ENCODE measurements at regions not wholly inside any gene's neighbourhood (a gene's known extent, or its start where the extent isn't known, plus 50 kb on each side); places are given as distances from the start of the nearest gene placed in this dataset.
A peak's percentile ranks its signal among the peaks of the same experiment; 100 is the strongest.
"Not testable (repeated sequence)": the region's sequence is repeated elsewhere in the genome, so short reads cannot be mapped to it uniquely, and the experiment has no call there.

DNA sequence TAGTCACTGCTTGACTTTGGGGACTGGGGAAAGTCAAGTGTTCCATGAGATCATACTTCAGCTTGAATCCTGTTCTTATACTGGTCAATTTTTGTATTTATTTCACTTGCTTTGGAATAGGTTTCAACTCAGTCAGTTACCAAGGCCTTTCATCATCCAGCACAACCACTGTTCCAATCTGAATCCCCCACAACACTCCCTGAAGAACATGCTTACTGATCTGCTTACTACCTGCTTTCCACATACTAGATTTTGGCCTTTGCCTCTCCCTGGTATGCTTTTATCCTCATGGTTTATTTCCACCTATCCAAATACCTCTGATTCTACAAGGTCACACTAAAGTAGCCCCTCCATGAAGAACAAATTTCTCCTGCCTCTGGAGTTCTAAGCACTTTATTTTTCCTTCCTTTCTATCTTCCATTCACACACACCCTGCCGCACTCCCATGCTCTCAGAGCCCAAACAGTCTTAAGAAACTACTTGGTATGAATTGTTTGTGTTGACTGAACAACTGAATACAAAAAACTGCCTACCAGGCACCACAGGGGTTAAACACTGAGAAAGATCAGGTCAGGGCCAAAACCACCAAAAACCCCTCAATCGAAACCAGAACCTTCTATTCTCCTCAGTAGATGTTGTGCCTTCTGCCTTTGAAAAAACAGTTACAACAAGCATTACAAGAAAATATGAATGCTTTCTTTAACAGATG lies 178.1 kb downstream of the AVL9 start:
- TF ChIP-seq, protein P1, sequence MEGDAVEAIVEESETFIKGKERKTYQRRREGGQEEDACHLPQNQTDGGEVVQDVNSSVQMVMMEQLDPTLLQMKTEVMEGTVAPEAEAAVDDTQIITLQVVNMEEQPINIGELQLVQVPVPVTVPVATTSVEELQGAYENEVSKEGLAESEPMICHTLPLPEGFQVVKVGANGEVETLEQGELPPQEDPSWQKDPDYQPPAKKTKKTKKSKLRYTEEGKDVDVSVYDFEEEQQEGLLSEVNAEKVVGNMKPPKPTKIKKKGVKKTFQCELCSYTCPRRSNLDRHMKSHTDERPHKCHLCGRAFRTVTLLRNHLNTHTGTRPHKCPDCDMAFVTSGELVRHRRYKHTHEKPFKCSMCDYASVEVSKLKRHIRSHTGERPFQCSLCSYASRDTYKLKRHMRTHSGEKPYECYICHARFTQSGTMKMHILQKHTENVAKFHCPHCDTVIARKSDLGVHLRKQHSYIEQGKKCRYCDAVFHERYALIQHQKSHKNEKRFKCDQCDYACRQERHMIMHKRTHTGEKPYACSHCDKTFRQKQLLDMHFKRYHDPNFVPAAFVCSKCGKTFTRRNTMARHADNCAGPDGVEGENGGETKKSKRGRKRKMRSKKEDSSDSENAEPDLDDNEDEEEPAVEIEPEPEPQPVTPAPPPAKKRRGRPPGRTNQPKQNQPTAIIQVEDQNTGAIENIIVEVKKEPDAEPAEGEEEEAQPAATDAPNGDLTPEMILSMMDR (IDR thresholded peaks at IDR 0.05; ENCODE audit: poor library complexity), result no peak
- TF ChIP-seq EZH2 (IDR thresholded peaks at IDR 0.05; ENCODE audit: borderline replicate concordance) (no peak), EZH2phosphoT487 (IDR thresholded peaks at IDR 0.05; ENCODE audit: low read depth, severe bottlenecking, unreplicated experiment) (no peak)
- DNase-seq (ENCODE audit: low spot score), result no peak
- Histone ChIP-seq H3K9me2 (replicated peaks; ENCODE audit: insufficient read depth) (no peaks in the 10 kb centered on the region), H2AFZ (no peak overlapping the region), H3K4me2 (no peak overlapping the region), H4K20me1 (ENCODE audit: insufficient read depth, poor library complexity, severe bottlenecking) (no peaks in the 10 kb centered on the region), H3K9me3 (ENCODE audit: low read depth) (no peaks in the 10 kb centered on the region), H3K4me3 (no peak overlapping the region), H3K79me2 (no peaks in the 10 kb centered on the region), H3K36me3 (replicated peaks; ENCODE audit: insufficient read depth, low read depth) (no peaks in the 10 kb centered on the region), H3K4me1 (ENCODE audit: insufficient read depth) (peaks cover 10% of the 10 kb centered on the region), H3K27ac (no peak overlapping the region), H3K27me3 (no peaks in the 10 kb centered on the region)
- 92% methylated on average over 2 of the region's 2 CpGs for WGBS (ENCODE audit: low lambda C conversion rate, missing lambda C conversion rate)

- H3K4me1 ChIP-seq (ENCODE audit: insufficient read depth), result peaks cover 10% of the 10 kb centered on the region
- no peaks in the 10 kb centered on the region for H4K20me1 ChIP-seq (ENCODE audit: insufficient read depth, poor library complexity, severe bottlenecking)
- WGBS (ENCODE audit: low lambda C conversion rate, missing lambda C conversion rate), result 83% methylated on average over 10 of the region's 10 CpGs
- peak overlapping the region; percentile 90 for H3K27ac ChIP-seq
- H3K79me2 ChIP-seq, result no peaks in the 10 kb centered on the region
- no peaks in the 10 kb centered on the region for H3K27me3 ChIP-seq
- DNase-seq (ENCODE audit: low spot score), result peak; percentile 65
- H3K36me3 ChIP-seq (replicated peaks; ENCODE audit: insufficient read depth, low read depth), result no peaks in the 10 kb centered on the region
- H3K4me2 ChIP-seq, result peak overlapping the region; percentile 15
- H2AFZ ChIP-seq, result no peak overlapping the region
- TF ChIP-seq, protein P1 (IDR thresholded peaks at IDR 0.05; ENCODE audit: poor library complexity), result no peak
- TF ChIP-seq EZH2phosphoT487 (IDR thresholded peaks at IDR 0.05; ENCODE audit: low read depth, severe bottlenecking, unreplicated experiment) (no peak), EZH2 (IDR thresholded peaks at IDR 0.05; ENCODE audit: borderline replicate concordance) (no peak)
- H3K9me2 ChIP-seq (replicated peaks; ENCODE audit: insufficient read depth), result no peaks in the 10 kb centered on the region
- no peaks in the 10 kb centered on the region for H3K9me3 ChIP-seq (ENCODE audit: low read depth)
- H3K4me3 ChIP-seq, result no peak overlapping the region
Observed at GRCh38 chr7:32670110-32671025, 175.1 kb downstream of the AVL9 start.

DNA sequence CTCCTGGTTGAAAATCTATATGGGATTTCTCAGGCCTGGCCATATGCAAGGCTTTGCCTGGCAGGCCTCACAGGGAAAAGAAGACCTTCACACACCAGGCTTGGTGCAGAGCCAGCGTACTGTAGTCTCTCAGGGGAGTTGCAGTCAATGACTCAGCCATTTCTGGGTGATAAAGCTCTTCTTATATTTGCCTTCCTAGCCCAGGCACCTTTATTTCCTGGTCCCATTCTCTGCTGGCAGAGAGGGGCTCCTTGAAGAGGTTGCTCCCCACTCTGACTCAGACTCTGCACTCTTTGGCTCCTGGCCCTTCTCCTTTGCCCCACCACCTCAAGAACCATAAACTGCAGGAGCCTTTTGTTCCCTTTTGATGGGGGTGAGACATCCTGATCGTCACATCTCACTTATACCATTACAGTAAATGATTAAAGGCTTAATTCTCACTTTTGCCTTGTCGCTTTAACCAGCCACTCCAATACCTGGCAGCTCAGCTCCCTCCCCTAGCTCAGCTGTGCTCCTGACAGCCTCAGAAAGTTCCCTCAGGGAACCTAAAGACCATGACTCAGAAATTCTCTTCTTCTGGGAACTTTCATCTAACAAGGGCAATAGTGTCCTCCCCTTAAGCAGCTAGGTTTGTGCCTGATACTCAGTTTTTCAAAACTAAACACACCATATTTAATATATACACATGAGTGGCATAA lies 174.0 kb downstream of the AVL9 start:
- H3K4me3 ChIP-seq; H3K36me3 ChIP-seq (replicated peaks; ENCODE audit: insufficient read depth, low read depth); H4K20me1 ChIP-seq (ENCODE audit: insufficient read depth, poor library complexity, severe bottlenecking); H2AFZ ChIP-seq; H3K27me3 ChIP-seq; H3K9me2 ChIP-seq (replicated peaks; ENCODE audit: insufficient read depth); H3K79me2 ChIP-seq; H3K9me3 ChIP-seq (ENCODE audit: low read depth): not testable (repeated sequence)
- peaks cover 10% of the 10 kb centered on the region for H3K4me1 ChIP-seq (ENCODE audit: insufficient read depth)
- peak overlapping the region; percentile 15 for H3K4me2 ChIP-seq
- DNase-seq (ENCODE audit: low spot score), result peak; percentile 53
- WGBS (ENCODE audit: low lambda C conversion rate, missing lambda C conversion rate), result 55% methylated on average over 3 of the region's 3 CpGs
- peak overlapping the region; percentile 90 for H3K27ac ChIP-seq

- H3K9me2 ChIP-seq (replicated peaks; ENCODE audit: insufficient read depth); H3K9me3 ChIP-seq (ENCODE audit: low read depth); H2AFZ ChIP-seq; H3K4me3 ChIP-seq; H4K20me1 ChIP-seq (ENCODE audit: insufficient read depth, poor library complexity, severe bottlenecking); H3K27me3 ChIP-seq; H3K79me2 ChIP-seq; H3K36me3 ChIP-seq (replicated peaks; ENCODE audit: insufficient read depth, low read depth); DNase-seq (ENCODE audit: low spot score): not testable (repeated sequence)
- Histone ChIP-seq H3K4me2 (peak overlapping the region; percentile 15), H3K4me1 (ENCODE audit: insufficient read depth) (peaks cover 10% of the 10 kb centered on the region), H3K27ac (peak overlapping the region; percentile 90)
- WGBS (ENCODE audit: low lambda C conversion rate, missing lambda C conversion rate), result 95% methylated on average over 3 of the region's 3 CpGs
Observed at GRCh38 chr7:32668387-32669097, 173.3 kb downstream of the AVL9 start.

DNA sequence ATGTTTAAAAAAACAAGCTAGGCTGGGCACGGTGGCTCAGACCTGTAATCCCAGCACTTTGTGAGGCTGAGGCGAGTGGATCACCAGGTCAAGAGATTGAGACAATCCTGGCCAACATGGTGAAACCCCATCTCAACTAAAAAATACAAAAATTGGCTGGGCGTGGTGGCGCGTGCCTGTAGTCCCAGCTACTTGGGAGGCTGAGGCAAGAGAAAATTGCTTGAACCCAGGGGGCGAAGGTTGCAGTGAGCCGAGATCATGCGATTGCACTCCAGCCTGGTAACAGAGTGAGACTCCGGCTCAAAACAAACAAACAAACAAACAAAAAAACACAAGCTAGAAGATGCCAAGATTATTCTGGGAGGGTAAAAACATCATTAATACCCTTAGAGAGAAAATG lies 172.3 kb downstream of the AVL9 start:
- H3K4me2 ChIP-seq; H3K4me3 ChIP-seq; H3K9me3 ChIP-seq (ENCODE audit: low read depth); H3K27me3 ChIP-seq; H3K79me2 ChIP-seq; H3K9me2 ChIP-seq (replicated peaks; ENCODE audit: insufficient read depth); H3K27ac ChIP-seq; H2AFZ ChIP-seq; H4K20me1 ChIP-seq (ENCODE audit: insufficient read depth, poor library complexity, severe bottlenecking); H3K36me3 ChIP-seq (replicated peaks; ENCODE audit: insufficient read depth, low read depth); DNase-seq (ENCODE audit: low spot score): not testable (repeated sequence)
- 98% methylated on average over 9 of the region's 9 CpGs for WGBS (ENCODE audit: low lambda C conversion rate, missing lambda C conversion rate)
- peaks cover 10% of the 10 kb centered on the region for H3K4me1 ChIP-seq (ENCODE audit: insufficient read depth)

DNA sequence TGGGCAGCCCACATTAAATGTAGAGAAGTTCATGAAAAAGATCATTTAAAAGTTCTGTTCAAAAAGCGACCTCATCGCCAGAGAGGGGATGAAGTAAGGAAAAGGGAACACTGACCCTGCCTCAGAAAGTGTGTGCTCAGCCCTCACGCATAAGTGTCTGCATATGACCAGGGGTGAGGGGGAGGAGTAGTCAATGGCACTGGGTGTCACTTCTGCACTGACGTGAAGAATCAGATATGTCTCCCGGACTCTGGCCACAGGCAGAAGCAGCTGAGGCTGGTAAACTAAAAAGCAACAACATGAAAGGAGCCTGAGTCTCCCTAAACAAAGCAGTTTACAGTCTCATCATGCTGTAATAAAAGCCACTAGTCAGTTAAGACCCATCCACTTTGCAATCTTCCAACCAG lies 168.5 kb downstream of the AVL9 start:
- not testable (repeated sequence) for H2AFZ ChIP-seq; H3K4me3 ChIP-seq; H4K20me1 ChIP-seq (ENCODE audit: insufficient read depth, poor library complexity, severe bottlenecking); H3K27me3 ChIP-seq; H3K36me3 ChIP-seq (replicated peaks; ENCODE audit: insufficient read depth, low read depth); H3K79me2 ChIP-seq; DNase-seq (ENCODE audit: low spot score); H3K4me2 ChIP-seq; H3K9me3 ChIP-seq (ENCODE audit: low read depth); H3K27ac ChIP-seq; H3K4me1 ChIP-seq (ENCODE audit: insufficient read depth); H3K9me2 ChIP-seq (replicated peaks; ENCODE audit: insufficient read depth)
- WGBS (ENCODE audit: low lambda C conversion rate, missing lambda C conversion rate), result 64% methylated on average over 5 of the region's 5 CpGs

Measured in hepatocyte (in vitro differentiated cells).